ENCODE measurements at regions not wholly inside any gene's neighbourhood (a gene's known extent, or its start where the extent isn't known, plus 50 kb on each side); places are given as distances from the start of the nearest gene placed in this dataset.

DNA sequence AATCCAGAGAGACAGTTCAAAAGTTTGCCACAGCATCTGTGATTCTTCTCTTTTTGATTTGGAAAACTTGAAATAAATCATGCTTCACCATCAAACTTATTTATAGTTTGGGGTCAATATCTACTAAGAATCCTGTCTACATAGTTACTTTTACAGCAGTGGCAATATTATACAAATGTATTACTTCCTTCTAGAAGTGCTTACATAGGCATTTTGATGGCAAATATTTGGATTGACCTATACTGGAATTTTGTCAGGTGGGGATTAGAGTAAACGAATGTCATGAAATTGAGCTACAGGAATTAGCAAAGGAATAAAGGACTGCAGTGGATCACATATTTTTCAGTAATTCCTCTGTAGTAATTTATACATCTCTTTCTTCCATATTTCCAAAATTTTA is 1885.5 kb upstream of the ADGRL3 start:
- no peak overlapping the region for H2AK5ac ChIP-seq (ENCODE audit: low read length)
- no peaks in the 10 kb centered on the region for H3K4me1 ChIP-seq (ENCODE audit: control insufficient read depth, low read depth, low read length)
- H3K4me2 ChIP-seq (ENCODE audit: low read length): no peak overlapping the region
- H3K18ac ChIP-seq (ENCODE audit: low read length): no peak overlapping the region
- no peaks in the 10 kb centered on the region for H3K79me1 ChIP-seq (ENCODE audit: low read length)
- H3K9ac ChIP-seq (ENCODE audit: low read length): no peak overlapping the region
- no peak overlapping the region for H3K4me3 ChIP-seq (ENCODE audit: low read length)
- no peak overlapping the region for H3K56ac ChIP-seq (ENCODE audit: low read length)
- no peak for DNase-seq
- H2BK120ac ChIP-seq (ENCODE audit: low read depth, low read length): no peak overlapping the region
- H3K27me3 ChIP-seq (ENCODE audit: insufficient read depth, low read length, poor library complexity): no peaks in the 10 kb centered on the region
- H4K5ac ChIP-seq (ENCODE audit: low read length): no peak overlapping the region
- no peak overlapping the region for H2BK15ac ChIP-seq (replicated peaks; ENCODE audit: low read depth)
- H3K27ac ChIP-seq (ENCODE audit: low read depth, low read length): no peak overlapping the region
- no peaks in the 10 kb centered on the region for H3K79me2 ChIP-seq (ENCODE audit: control insufficient read depth, insufficient read depth, low read length)
- no CpG with 5 or more reads among the region's 1 CpG for WGBS (ENCODE audit: extremely low coverage, insufficient coverage, low lambda C conversion rate)
- H3K23ac ChIP-seq (ENCODE audit: low read length): no peak overlapping the region
- no peaks in the 10 kb centered on the region for H3K36me3 ChIP-seq (ENCODE audit: control insufficient read depth, insufficient read depth, low read length)
- H2BK5ac ChIP-seq (ENCODE audit: low read length): no peak overlapping the region
- no peak overlapping the region for H4K8ac ChIP-seq (ENCODE audit: low read depth, low read length)
- no peak overlapping the region for H3K4ac ChIP-seq (ENCODE audit: low read depth, low read length)

DNA sequence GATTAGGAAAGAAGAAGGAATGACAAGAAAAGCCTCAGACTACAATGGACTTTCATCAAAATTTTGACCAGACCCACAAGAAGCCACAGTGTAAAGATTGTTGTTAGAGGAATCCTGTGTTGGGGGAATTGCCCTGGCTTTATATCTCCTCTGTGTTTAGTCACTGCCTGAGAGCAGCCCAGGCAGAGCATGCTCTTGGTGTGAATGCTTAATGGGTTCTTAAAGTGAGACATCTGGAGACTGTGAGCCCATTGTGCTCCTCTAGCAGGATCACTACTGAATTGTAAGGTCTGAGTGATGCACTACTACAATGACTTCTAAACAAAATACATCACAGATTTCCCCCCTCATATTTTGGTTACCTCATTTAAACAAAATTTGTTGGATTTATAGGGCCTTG is 1860.5 kb upstream of the ADGRL3 start:
- Histone ChIP-seq H3K4me2 (ENCODE audit: low read length) (no peak overlapping the region), H3K56ac (ENCODE audit: low read length) (no peak overlapping the region), H3K18ac (ENCODE audit: low read length) (no peak overlapping the region), H3K9ac (ENCODE audit: low read length) (no peak overlapping the region), H3K4ac (ENCODE audit: low read depth, low read length) (no peak overlapping the region), H2BK5ac (ENCODE audit: low read length) (no peak overlapping the region), H3K4me3 (ENCODE audit: low read length) (no peak overlapping the region), H3K27ac (ENCODE audit: low read depth, low read length) (no peak overlapping the region), H3K4me1 (ENCODE audit: control insufficient read depth, low read depth, low read length) (no peaks in the 10 kb centered on the region), H4K8ac (ENCODE audit: low read depth, low read length) (no peak overlapping the region), H2BK120ac (ENCODE audit: low read depth, low read length) (no peak overlapping the region), H3K79me2 (ENCODE audit: control insufficient read depth, insufficient read depth, low read length) (no peaks in the 10 kb centered on the region), H2BK15ac (replicated peaks; ENCODE audit: low read depth) (no peak overlapping the region), H4K5ac (ENCODE audit: low read length) (no peak overlapping the region), H3K27me3 (ENCODE audit: insufficient read depth, low read length, poor library complexity) (no peaks in the 10 kb centered on the region), H3K36me3 (ENCODE audit: control insufficient read depth, insufficient read depth, low read length) (no peaks in the 10 kb centered on the region), H3K23ac (ENCODE audit: low read length) (no peak overlapping the region), H3K79me1 (ENCODE audit: low read length) (no peaks in the 10 kb centered on the region), H2AK5ac (ENCODE audit: low read length) (no peak overlapping the region)
- peak; percentile 49 for DNase-seq

DNA sequence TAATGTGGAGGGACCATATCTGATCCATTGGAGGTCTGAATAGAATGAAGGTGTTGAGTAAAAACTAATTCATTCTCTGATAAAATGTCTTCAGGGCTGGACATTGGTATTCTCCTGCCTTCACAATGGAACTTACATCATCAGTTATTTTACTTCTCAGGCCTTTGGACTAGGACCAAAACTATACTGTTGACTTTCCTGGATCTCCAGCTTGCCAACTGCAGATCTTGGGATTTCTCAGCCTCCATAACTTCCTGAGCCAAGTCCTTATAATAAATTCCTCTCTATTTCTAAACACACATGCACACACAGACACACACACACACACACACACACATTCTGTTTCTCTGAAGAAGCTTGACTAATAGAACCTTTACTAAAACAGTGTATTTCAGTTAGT is 1858.6 kb upstream of the ADGRL3 start:
- no peak overlapping the region for H2BK5ac ChIP-seq (ENCODE audit: low read length)
- no peak overlapping the region for H2BK15ac ChIP-seq (replicated peaks; ENCODE audit: low read depth)
- H3K4me1 ChIP-seq (ENCODE audit: control insufficient read depth, low read depth, low read length): no peaks in the 10 kb centered on the region
- H2BK120ac ChIP-seq (ENCODE audit: low read depth, low read length): no peak overlapping the region
- no peak overlapping the region for H3K9ac ChIP-seq (ENCODE audit: low read length)
- H3K4me3 ChIP-seq (ENCODE audit: low read length): no peak overlapping the region
- no peaks in the 10 kb centered on the region for H3K27me3 ChIP-seq (ENCODE audit: insufficient read depth, low read length, poor library complexity)
- H3K79me2 ChIP-seq (ENCODE audit: control insufficient read depth, insufficient read depth, low read length): no peaks in the 10 kb centered on the region
- no peak overlapping the region for H3K23ac ChIP-seq (ENCODE audit: low read length)
- no peak overlapping the region for H4K8ac ChIP-seq (ENCODE audit: low read depth, low read length)
- H4K5ac ChIP-seq (ENCODE audit: low read length): no peak overlapping the region
- H3K18ac ChIP-seq (ENCODE audit: low read length): no peak overlapping the region
- H3K56ac ChIP-seq (ENCODE audit: low read length): no peak overlapping the region
- H3K27ac ChIP-seq (ENCODE audit: low read depth, low read length): no peak overlapping the region
- no peak overlapping the region for H3K4ac ChIP-seq (ENCODE audit: low read depth, low read length)
- DNase-seq: no peak
- H3K36me3 ChIP-seq (ENCODE audit: control insufficient read depth, insufficient read depth, low read length): no peaks in the 10 kb centered on the region
- no peak overlapping the region for H2AK5ac ChIP-seq (ENCODE audit: low read length)
- no peaks in the 10 kb centered on the region for H3K79me1 ChIP-seq (ENCODE audit: low read length)
- H3K4me2 ChIP-seq (ENCODE audit: low read length): no peak overlapping the region

DNA sequence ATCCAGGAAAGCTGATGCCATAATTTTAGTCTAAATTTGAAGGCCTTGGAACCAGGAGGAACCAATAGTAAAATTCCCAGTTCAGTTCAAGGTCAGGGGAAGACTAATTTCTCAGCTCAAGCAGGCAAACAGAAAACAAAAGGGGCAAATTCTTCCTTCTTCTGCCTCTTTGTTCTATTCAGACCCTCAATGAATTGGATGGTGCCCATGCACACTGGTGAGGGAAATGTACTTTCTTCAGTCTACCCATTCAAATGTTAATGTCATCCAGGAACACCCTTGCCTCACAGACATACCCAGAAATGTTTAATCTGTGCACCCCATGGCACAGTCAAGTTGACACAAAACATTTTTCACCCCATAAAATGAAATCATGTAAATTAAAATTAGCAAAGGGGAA is 1851.2 kb upstream of the ADGRL3 start:
- H3K27ac ChIP-seq (ENCODE audit: low read depth, low read length): no peak overlapping the region
- H3K36me3 ChIP-seq (ENCODE audit: control insufficient read depth, insufficient read depth, low read length): no peaks in the 10 kb centered on the region
- no peak overlapping the region for H2BK5ac ChIP-seq (ENCODE audit: low read length)
- no peak overlapping the region for H3K23ac ChIP-seq (ENCODE audit: low read length)
- no peak overlapping the region for H3K4me2 ChIP-seq (ENCODE audit: low read length)
- no peak overlapping the region for H4K8ac ChIP-seq (ENCODE audit: low read depth, low read length)
- no peaks in the 10 kb centered on the region for H3K4me1 ChIP-seq (ENCODE audit: control insufficient read depth, low read depth, low read length)
- H2BK15ac ChIP-seq (replicated peaks; ENCODE audit: low read depth): no peak overlapping the region
- H3K18ac ChIP-seq (ENCODE audit: low read length): no peak overlapping the region
- H3K27me3 ChIP-seq (ENCODE audit: insufficient read depth, low read length, poor library complexity): no peaks in the 10 kb centered on the region
- no peak overlapping the region for H3K56ac ChIP-seq (ENCODE audit: low read length)
- DNase-seq: no peak
- H3K79me2 ChIP-seq (ENCODE audit: control insufficient read depth, insufficient read depth, low read length): no peaks in the 10 kb centered on the region
- no peak overlapping the region for H2BK120ac ChIP-seq (ENCODE audit: low read depth, low read length)
- H2AK5ac ChIP-seq (ENCODE audit: low read length): no peak overlapping the region
- no peak overlapping the region for H3K4ac ChIP-seq (ENCODE audit: low read depth, low read length)
- H3K9ac ChIP-seq (ENCODE audit: low read length): no peak overlapping the region
- H3K4me3 ChIP-seq (ENCODE audit: low read length): no peak overlapping the region
- H4K5ac ChIP-seq (ENCODE audit: low read length): no peak overlapping the region
- H3K79me1 ChIP-seq (ENCODE audit: low read length): no peaks in the 10 kb centered on the region

DNA sequence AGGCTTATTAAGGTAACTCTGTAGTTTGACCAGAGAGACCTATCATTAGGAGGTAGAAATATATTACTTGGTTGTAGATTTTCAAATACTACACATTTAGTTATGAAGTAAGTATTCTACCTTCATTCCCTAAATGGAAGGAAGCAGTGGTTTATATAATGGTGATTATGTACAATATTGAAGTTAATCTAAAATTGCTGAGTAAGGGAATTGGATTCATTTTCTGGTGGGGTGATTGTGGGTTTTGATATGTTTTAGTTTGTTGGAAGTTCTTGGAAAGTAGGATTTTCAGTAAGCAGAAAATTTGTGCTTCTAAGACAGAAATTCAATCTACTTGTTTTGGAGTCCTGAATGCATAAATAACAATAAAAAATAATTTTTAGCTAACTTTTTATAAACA is 1830.9 kb upstream of the ADGRL3 start:
- Histone ChIP-seq H2BK15ac (replicated peaks; ENCODE audit: low read depth) (no peak overlapping the region), H3K4me1 (ENCODE audit: control insufficient read depth, low read depth, low read length) (no peaks in the 10 kb centered on the region), H3K56ac (ENCODE audit: low read length) (no peak overlapping the region), H4K8ac (ENCODE audit: low read depth, low read length) (no peak overlapping the region), H4K5ac (ENCODE audit: low read length) (no peak overlapping the region), H2AK5ac (ENCODE audit: low read length) (no peak overlapping the region), H3K4ac (ENCODE audit: low read depth, low read length) (no peak overlapping the region), H3K18ac (ENCODE audit: low read length) (no peak overlapping the region), H3K27ac (ENCODE audit: low read depth, low read length) (no peak overlapping the region), H2BK120ac (ENCODE audit: low read depth, low read length) (no peak overlapping the region), H3K36me3 (ENCODE audit: control insufficient read depth, insufficient read depth, low read length) (no peaks in the 10 kb centered on the region), H2BK5ac (ENCODE audit: low read length) (no peak overlapping the region), H3K79me2 (ENCODE audit: control insufficient read depth, insufficient read depth, low read length) (no peaks in the 10 kb centered on the region), H3K4me3 (ENCODE audit: low read length) (no peak overlapping the region), H3K23ac (ENCODE audit: low read length) (no peak overlapping the region), H3K79me1 (ENCODE audit: low read length) (no peaks in the 10 kb centered on the region), H3K9ac (ENCODE audit: low read length) (no peak overlapping the region), H3K4me2 (ENCODE audit: low read length) (no peak overlapping the region), H3K27me3 (ENCODE audit: insufficient read depth, low read length, poor library complexity) (no peaks in the 10 kb centered on the region)
- DNase-seq: no peak

DNA sequence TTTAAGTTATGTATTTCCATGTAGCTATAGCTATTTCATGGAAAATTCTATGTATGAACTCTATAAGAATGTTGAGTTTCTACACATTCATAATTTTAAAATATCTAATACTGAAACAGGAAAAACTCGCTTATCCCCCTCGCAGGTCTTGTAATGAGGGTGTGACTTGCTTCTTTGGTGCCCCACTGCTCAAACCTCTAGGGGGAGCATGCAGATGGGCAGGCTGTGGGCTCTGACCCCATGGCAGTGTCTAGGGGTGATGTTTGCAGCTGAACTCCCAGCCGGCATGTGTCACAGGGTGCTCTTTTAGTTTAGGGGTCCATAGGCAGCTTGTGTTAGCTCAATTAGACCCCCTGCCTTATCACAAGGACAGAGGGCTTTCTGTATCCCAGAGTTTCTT is 1825.7 kb upstream of the ADGRL3 start:
- Histone ChIP-seq H3K18ac (ENCODE audit: low read length) (no peak overlapping the region), H3K4me2 (ENCODE audit: low read length) (no peak overlapping the region), H2BK120ac (ENCODE audit: low read depth, low read length) (no peak overlapping the region), H4K5ac (ENCODE audit: low read length) (no peak overlapping the region), H3K23ac (ENCODE audit: low read length) (no peak overlapping the region), H4K8ac (ENCODE audit: low read depth, low read length) (no peak overlapping the region), H2BK15ac (replicated peaks; ENCODE audit: low read depth) (no peak overlapping the region), H3K27ac (ENCODE audit: low read depth, low read length) (no peak overlapping the region), H3K4me1 (ENCODE audit: control insufficient read depth, low read depth, low read length) (no peaks in the 10 kb centered on the region), H3K9ac (ENCODE audit: low read length) (no peak overlapping the region), H3K79me2 (ENCODE audit: control insufficient read depth, insufficient read depth, low read length) (no peaks in the 10 kb centered on the region), H2AK5ac (ENCODE audit: low read length) (no peak overlapping the region), H3K4me3 (ENCODE audit: low read length) (no peak overlapping the region), H3K36me3 (ENCODE audit: control insufficient read depth, insufficient read depth, low read length) (no peaks in the 10 kb centered on the region), H3K56ac (ENCODE audit: low read length) (no peak overlapping the region), H3K79me1 (ENCODE audit: low read length) (no peaks in the 10 kb centered on the region), H2BK5ac (ENCODE audit: low read length) (no peak overlapping the region), H3K4ac (ENCODE audit: low read depth, low read length) (no peak overlapping the region), H3K27me3 (ENCODE audit: insufficient read depth, low read length, poor library complexity) (no peaks in the 10 kb centered on the region)
- WGBS (ENCODE audit: extremely low coverage, insufficient coverage, low lambda C conversion rate): no CpG with 5 or more reads among the region's 3 CpGs
- DNase-seq: peak; percentile 11

Measured in mesendoderm (in vitro differentiated cells).